ENCODE measurements at regions not wholly inside any gene's neighbourhood (a gene's known extent, or its start where the extent isn't known, plus 50 kb on each side); places are given as distances from the start of the nearest gene placed in this dataset.

DNA sequence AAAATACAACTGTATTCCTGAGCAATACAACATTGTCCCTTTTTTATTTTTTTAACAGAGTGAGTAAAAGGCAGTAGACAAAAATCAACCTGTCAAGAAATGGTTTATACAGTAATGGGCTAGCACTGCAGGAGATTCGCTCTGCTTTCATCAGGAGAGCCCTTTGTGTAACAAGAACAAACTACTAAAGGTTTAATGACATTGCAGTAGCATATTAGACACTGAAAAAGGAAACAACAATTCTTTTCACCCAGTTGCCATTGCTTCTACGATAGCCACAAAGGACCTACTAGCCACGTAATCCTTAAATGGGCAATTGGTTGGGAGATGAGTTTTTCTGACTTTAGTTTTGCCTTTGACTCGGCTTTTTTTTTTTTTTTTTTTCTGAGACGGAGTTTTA is 319.8 kb upstream of the TRPM3 start:
- Histone ChIP-seq H2AFZ (ENCODE audit: low read length) (no peak overlapping the region), H3K23ac (ENCODE audit: insufficient read length) (no peak overlapping the region), H2AK5ac (ENCODE audit: low read depth, low read length) (no peak overlapping the region), H3K27ac (ENCODE audit: low read depth, low read length) (no peak overlapping the region), H3K79me2 (ENCODE audit: control insufficient read depth in 1 of 2, insufficient read depth in 2 of 2, low read length in 2 of 2) (no peaks in the 10 kb centered on the region), H3K56ac (replicated peaks; ENCODE audit: insufficient read length, low read depth, low read length) (no peak overlapping the region), H3K27me3 (replicated peaks in 1 of 4; ENCODE audit: control insufficient read depth in 3 of 4, extremely low read depth in 1 of 4, insufficient read depth in 3 of 4, low read length in 3 of 4) (no peaks in the 10 kb centered on the region), H2BK5ac (ENCODE audit: low read depth, low read length) (no peak overlapping the region), H3K23me2 (ENCODE audit: low read depth, low read length) (peaks cover 3% of the 10 kb centered on the region), H3K79me1 (ENCODE audit: low read depth, low read length) (no peaks in the 10 kb centered on the region), H3K18ac (ENCODE audit: extremely low read depth, low read length) (no peak overlapping the region), H3K4me3 (ENCODE audit: extremely low read depth in 1 of 4, insufficient read depth in 2 of 4, low read depth in 3 of 4, low read length in 4 of 4) (no peak overlapping the region), H3K9ac (replicated peaks in 1 of 4; ENCODE audit: extremely low read depth in 1 of 4, low read depth in 3 of 4, low read length in 3 of 4) (no peak overlapping the region), H4K20me1 (replicated peaks in 1 of 2; ENCODE audit: control insufficient read depth in 1 of 2, insufficient read depth in 2 of 2, low read length in 2 of 2) (no peaks in the 10 kb centered on the region), H3K36me3 (ENCODE audit: control insufficient read depth in 2 of 4, insufficient read depth in 4 of 4, low read length in 3 of 4) (no peaks in the 10 kb centered on the region), H2BK20ac (ENCODE audit: low read length) (no peak overlapping the region), H4K91ac (replicated peaks; ENCODE audit: insufficient read length, low read length) (no peak overlapping the region), H2BK15ac (ENCODE audit: low read length) (no peak overlapping the region), H2BK12ac (ENCODE audit: low read depth, low read length) (no peak overlapping the region), H3K4ac (replicated peaks; ENCODE audit: insufficient read length, low read depth, low read length) (no peak overlapping the region), H4K5ac (ENCODE audit: insufficient read length, low read depth, low read length) (no peak overlapping the region), H3K4me1 (replicated peaks in 1 of 4; ENCODE audit: control insufficient read depth in 3 of 4, insufficient read depth in 4 of 4, low read length in 3 of 4) (peaks cover 0 to 9% (median 1%) of the 10 kb centered on the region in 4 experiments; a peak in 2 of 7 replicates), H3K4me2 (ENCODE audit: insufficient read depth in 1 of 2, low read depth in 2 of 2, low read length in 2 of 2) (no peak overlapping the region), H3K9me3 (ENCODE audit: insufficient read depth in 2 of 2, low read depth in 1 of 2, low read length in 1 of 2) (no peaks in the 10 kb centered on the region), H3K14ac (ENCODE audit: insufficient read length) (no peak overlapping the region), H4K8ac (ENCODE audit: extremely low read depth, insufficient read depth, low read length) (no peak overlapping the region), H2BK120ac (replicated peaks; ENCODE audit: low read depth, low read length) (no peak overlapping the region)
- POLR2A ChIA-PET (ENCODE audit: partially characterized antibody) = no interaction called here
- CTCF ChIA-PET (ENCODE audit: partially characterized antibody) = interaction anchor here (1.3 kb wide), 1 partner anchor 85 kb away, joined by 3 read pairs; no protein-coding TSS in a partner anchor
- DNase-seq (ENCODE audit: low read depth in 1 of 2, low spot score in 2 of 2) (no peak), FAIRE-seq (no peak)
- no peak for TF ChIP-seq NRF1 (IDR thresholded peaks at IDR 0.05; ENCODE audit: low read depth, low read length)
- WGBS, 2 experiments (ENCODE audit: extremely low coverage in 1 of 2, insufficient coverage in 1 of 2, insufficient read length in 1 of 2, insufficient replicate concordance in 2 of 2, low coverage in 1 of 2, low lambda C conversion rate in 2 of 2, missing lambda C conversion rate in 1 of 2) = 81% methylated on average over 3 of the region's 5 CpGs; no CpG with 5 or more reads in 1 of the 2 experiments
